ENCODE measurements at regions not wholly inside any gene's neighbourhood (a gene's known extent, or its start where the extent isn't known, plus 50 kb on each side); places are given as distances from the start of the nearest gene placed in this dataset.
"Not testable (repeated sequence)": the region's sequence is repeated elsewhere in the genome, so short reads cannot be mapped to it uniquely, and the experiment has no call there.

DNA sequence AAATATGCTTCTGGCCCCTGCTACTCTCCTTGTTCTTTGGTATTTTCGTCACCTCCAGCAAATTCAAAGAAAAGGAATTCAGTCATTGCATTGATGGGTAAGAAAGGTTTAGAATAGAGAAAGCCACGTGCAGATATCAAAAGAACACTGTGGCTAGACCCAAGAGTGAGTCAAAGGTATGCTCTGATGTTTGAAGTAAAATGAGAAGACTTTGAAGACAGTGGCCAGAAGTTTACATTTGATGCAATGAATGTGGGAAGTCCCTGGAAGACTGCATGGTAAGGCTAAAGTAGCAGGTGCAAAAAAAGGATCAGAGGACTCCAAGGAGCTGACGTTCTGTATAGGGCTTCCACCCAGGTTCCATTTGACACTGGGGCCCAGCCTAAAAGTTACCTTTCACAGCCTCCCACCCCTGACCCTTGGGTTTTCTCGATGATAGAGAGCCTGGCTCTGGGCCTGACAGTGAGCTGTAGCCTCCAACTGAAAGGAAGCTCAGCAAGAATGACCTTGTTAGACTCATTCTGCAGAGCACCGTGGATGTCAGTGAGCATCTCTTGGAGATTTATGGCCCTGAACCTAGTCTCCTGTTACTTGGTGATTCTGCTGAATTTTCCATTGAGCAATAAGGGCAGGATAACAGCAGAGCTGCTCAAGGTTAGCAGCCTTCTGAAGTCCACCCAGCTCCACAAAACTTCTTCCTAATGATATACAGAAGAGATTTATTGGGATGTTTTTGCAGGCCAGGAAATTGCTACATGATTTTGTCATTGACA lies 223.7 kb upstream of the RBBP8 start:
- intact Hi-C loops (cut with DNase I, micrococcal nuclease), result no loop called here
- Histone ChIP-seq H3K4me1 (ENCODE audit: low read depth) (peaks cover 9% of the 10 kb centered on the region), H3K9me3 (no peaks in the 10 kb centered on the region), H3K36me3 (ENCODE audit: low read depth) (no peaks in the 10 kb centered on the region), H3K4me3 (no peak overlapping the region)
- DNase-seq (no peak), ATAC-seq (no peak)
- TF ChIP-seq CTCF (IDR thresholded peaks at IDR 0.05), result no peak

DNA sequence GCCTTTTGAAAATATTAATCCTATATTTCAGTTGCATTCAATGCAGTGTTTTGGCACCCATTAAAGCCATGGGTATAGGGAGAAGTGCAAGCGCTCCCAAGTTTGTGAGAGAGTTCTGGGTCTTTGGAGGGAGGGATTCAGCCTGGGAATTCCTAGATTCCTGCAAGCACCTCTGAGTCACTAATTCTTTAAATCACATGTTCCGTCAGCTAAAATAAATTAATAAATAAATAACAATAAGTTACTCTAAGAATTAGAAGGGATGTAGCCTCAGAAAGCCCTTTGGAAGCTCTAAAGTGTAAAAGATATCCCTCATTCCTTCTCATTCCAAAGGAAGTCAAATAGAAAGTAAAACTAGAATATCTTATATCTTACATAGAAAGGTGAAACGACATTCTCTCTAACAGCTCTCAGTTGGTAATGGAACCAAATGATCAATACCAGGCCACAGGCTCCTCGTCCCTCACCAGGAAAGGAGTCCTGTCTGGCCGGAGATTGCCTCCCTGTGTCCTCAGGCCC lies 222.4 kb upstream of the RBBP8 start:
- intact Hi-C loops (cut with DNase I, micrococcal nuclease), result no loop called here
- DNase-seq (no peak), ATAC-seq (peak; percentile 61)
- Histone ChIP-seq H3K4me3 (no peak overlapping the region), H3K4me1 (ENCODE audit: low read depth) (peaks cover 7% of the 10 kb centered on the region), H3K36me3 (ENCODE audit: low read depth) (no peaks in the 10 kb centered on the region), H3K9me3 (no peaks in the 10 kb centered on the region)
- TF ChIP-seq CTCF (IDR thresholded peaks at IDR 0.05), result no peak

GRCh38 chr18:22711192-22711685 lies 221.9 kb upstream of the RBBP8 start:
- no peak for TF ChIP-seq CTCF (IDR thresholded peaks at IDR 0.05)
- DNase-seq (peak; percentile 60 to 69 (median 61)), ATAC-seq (peak; percentile 85)
- Histone ChIP-seq H3K4me3 (no peak overlapping the region), H3K36me3 (ENCODE audit: low read depth) (no peaks in the 10 kb centered on the region), H3K9me3 (no peaks in the 10 kb centered on the region), H3K4me1 (ENCODE audit: low read depth) (peaks cover 7% of the 10 kb centered on the region)
- intact Hi-C loops (cut with DNase I, micrococcal nuclease), result no loop called here

DNA sequence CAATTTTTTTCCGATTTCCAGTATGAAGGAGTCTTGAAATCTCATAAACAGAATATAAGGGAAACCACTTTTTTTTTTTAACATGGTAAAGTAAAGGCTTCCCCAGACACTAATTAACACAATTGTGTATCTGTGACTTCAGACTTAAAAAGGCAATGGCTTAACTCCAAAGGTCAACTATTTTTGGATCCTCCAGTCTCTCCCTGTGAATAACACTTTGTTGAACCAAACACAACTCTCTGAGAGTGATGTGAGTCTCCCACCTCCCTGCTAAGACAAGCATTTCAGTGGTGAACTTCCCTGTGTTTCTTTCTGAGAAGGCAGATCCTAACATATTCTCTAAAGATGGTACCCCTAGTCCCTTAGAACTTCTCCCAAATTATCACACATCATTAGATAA lies 219.6 kb upstream of the RBBP8 start:
- Histone ChIP-seq H3K9me3 (no peaks in the 10 kb centered on the region), H3K36me3 (ENCODE audit: low read depth) (no peaks in the 10 kb centered on the region), H3K4me1 (ENCODE audit: low read depth) (peaks cover 7% of the 10 kb centered on the region), H3K4me3 (no peak overlapping the region)
- no peak for TF ChIP-seq CTCF (IDR thresholded peaks at IDR 0.05)
- intact Hi-C loops (cut with DNase I, micrococcal nuclease), result no loop called here
- DNase-seq, result no peak
- ATAC-seq, result no peak

- ATAC-seq; H3K36me3 ChIP-seq (ENCODE audit: low read depth); H3K4me1 ChIP-seq (ENCODE audit: low read depth); H3K4me3 ChIP-seq; DNase-seq; H3K9me3 ChIP-seq; intact Hi-C loops (cut with DNase I, micrococcal nuclease): not testable (repeated sequence)
Measured at GRCh38 chr18:22717536-22717935, 215.6 kb upstream of the RBBP8 start.

DNA sequence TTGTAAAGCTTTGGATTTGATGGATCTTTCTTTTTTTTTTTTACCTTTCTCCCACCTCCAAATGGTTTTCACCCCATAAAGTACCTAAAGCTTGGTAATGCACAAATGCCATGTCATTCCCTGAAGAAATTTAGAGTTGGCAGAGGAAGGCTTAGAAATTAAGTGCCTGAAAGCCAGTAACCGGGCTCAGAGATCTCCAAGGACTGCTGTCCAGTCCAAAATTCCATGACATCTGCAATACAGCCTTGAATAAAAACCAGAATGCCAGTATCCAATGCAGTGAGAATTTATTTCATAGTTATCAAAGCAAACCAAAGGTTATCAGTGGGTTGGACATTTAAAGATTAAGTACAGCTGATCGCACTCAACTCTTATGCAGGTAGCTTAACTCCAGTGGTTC lies 209.9 kb upstream of the RBBP8 start:
- DNase-seq (no peak), ATAC-seq (no peak)
- intact Hi-C loops (cut with DNase I, micrococcal nuclease), result no loop called here
- Histone ChIP-seq H3K4me1 (ENCODE audit: low read depth) (no peaks in the 10 kb centered on the region), H3K9me3 (no peaks in the 10 kb centered on the region), H3K4me3 (no peak overlapping the region), H3K36me3 (ENCODE audit: low read depth) (no peaks in the 10 kb centered on the region)
- no peak for TF ChIP-seq CTCF (IDR thresholded peaks at IDR 0.05)

Data from mucosa of descending colon (tissue), 3 donors.